H1 (cell line): ENCODE measurements at regions not wholly inside any gene's neighbourhood (a gene's known extent, or its start where the extent isn't known, plus 50 kb on each side); places are given as distances from the start of the nearest gene placed in this dataset.
"Not testable (repeated sequence)": the region's sequence is repeated elsewhere in the genome, so short reads cannot be mapped to it uniquely, and the experiment has no call there.

Experiments used
- CTCF ChIA-PET: fragments of 300-600 bp; sonication (Branson Sonifier 250); formaldehyde crosslinking; loops from one replicate; lab custom pipeline; 2021; ENCODE audit not compliant: partially characterized antibody; lab: Charles Lee
- POLR2A ChIA-PET: fragments of 300-600 bp; sonication (Branson Sonifier 250); formaldehyde crosslinking; loops from one replicate; lab custom pipeline; 2021; ENCODE audit warnings: inconsistent platforms; ENCODE audit not compliant: partially characterized antibody; lab: Charles Lee
- DNase-seq, 2 experiments: peaks; one replicate each; pipeline versions ENCODE4 v3.0.0 to v3.0.0-alpha.2; 2010 to 2022; ENCODE audit warnings: low spot score in 2 of 2, low read depth in 1 of 2, mixed read lengths in 1 of 2
- FAIRE-seq: peaks from 2 replicates; lab custom pipeline; 2011; peaks lifted over from hg19 to GRCh38; lab: Jason Lieb, UNC
- H2AFZ ChIP-seq: 2 replicates; pipeline ENCODE4 v1.8.1; 2012; ENCODE audit warnings: low read length, inconsistent platforms
- H2AK5ac ChIP-seq: 2 replicates; pipeline ENCODE4 v1.6.1; 2013; ENCODE audit warnings: low read depth, low read length
- H2BK120ac ChIP-seq: replicated peaks from 2 replicates; pipeline ENCODE3; 2013; ENCODE audit warnings: low read depth, low read length, inconsistent platforms
- H2BK12ac ChIP-seq: 2 replicates; pipeline ENCODE4 v1.6.1; 2013; ENCODE audit warnings: low read depth, low read length
- H2BK15ac ChIP-seq: 2 replicates; pipeline ENCODE4 v1.6.1; 2013; ENCODE audit warnings: low read length
- H2BK20ac ChIP-seq: 2 replicates; pipeline ENCODE4 v1.6.1; 2013; ENCODE audit warnings: low read length
- H2BK5ac ChIP-seq: 2 replicates; pipeline ENCODE4 v1.6.1; 2013; ENCODE audit warnings: low read depth, low read length
- H3K14ac ChIP-seq: 2 replicates; pipeline ENCODE4 v1.6.1; 2013; ENCODE audit warnings: inconsistent platforms; ENCODE audit not compliant: insufficient read length
- H3K18ac ChIP-seq: 2 replicates; pipeline ENCODE4 v1.6.1; 2013; ENCODE audit warnings: low read length; ENCODE audit errors: extremely low read depth
- H3K23ac ChIP-seq: 2 replicates; pipeline ENCODE4 v1.6.1; 2013; ENCODE audit warnings: inconsistent platforms; ENCODE audit not compliant: insufficient read length
- H3K23me2 ChIP-seq: 2 replicates; pipeline ENCODE4 v1.6.1; 2013; ENCODE audit warnings: low read depth, low read length
- H3K27ac ChIP-seq: 2 replicates; pipeline ENCODE4 v1.6.1; 2011; ENCODE audit warnings: low read depth, low read length, inconsistent platforms
- H3K27me3 ChIP-seq, 4 experiments: replicated peaks in 1 of 4; 1 replicate in 1 of 4; 2 replicates in 3 of 4; pipeline versions ENCODE4 v1.6.1 to v1.8.1; 2011 to 2013; ENCODE audit warnings: low read length in 3 of 4, mild to moderate bottlenecking in 3 of 4, inconsistent platforms in 2 of 4, mixed read lengths in 2 of 4, moderate library complexity in 1 of 4; ENCODE audit not compliant: control insufficient read depth in 3 of 4, insufficient read depth in 3 of 4; ENCODE audit errors: extremely low read depth in 1 of 4
- H3K36me3 ChIP-seq, 4 experiments: 2 replicates each; pipeline versions ENCODE4 v1.6.1 to v1.8.1; 2011 to 2013; ENCODE audit warnings: mild to moderate bottlenecking in 4 of 4, low read length in 3 of 4, moderate library complexity in 2 of 4, control low read depth in 1 of 4, inconsistent platforms in 1 of 4; ENCODE audit not compliant: insufficient read depth in 4 of 4, control insufficient read depth in 2 of 4
- H3K4ac ChIP-seq: replicated peaks from 2 replicates; pipeline ENCODE3; 2013; ENCODE audit warnings: low read length, low read depth, mixed read lengths, inconsistent platforms; ENCODE audit not compliant: insufficient read length
- H3K4me1 ChIP-seq, 4 experiments: replicated peaks in 1 of 4; 1 replicate in 1 of 4; 2 replicates in 3 of 4; pipeline versions ENCODE4 v1.6.1 to v1.8.1; 2011 to 2013; ENCODE audit warnings: low read length in 3 of 4, inconsistent platforms in 2 of 4, mixed read lengths in 1 of 4; ENCODE audit not compliant: insufficient read depth in 4 of 4, control insufficient read depth in 3 of 4
- H3K4me2 ChIP-seq, 2 experiments: 2 replicates each; pipeline versions ENCODE4 v1.6.1 to v1.8.1; 2011 to 2013; ENCODE audit warnings: low read depth in 2 of 2, low read length in 2 of 2, control low read depth in 1 of 2, inconsistent platforms in 1 of 2, mild to moderate bottlenecking in 1 of 2; ENCODE audit not compliant: insufficient read depth in 1 of 2
- H3K4me3 ChIP-seq, 4 experiments: fragments of 200-600, 300-600 bp in 1 of 4; sonication (generic), shearing (Covaris generic), sonication (Bioruptor Twin) in 1 of 4; 2 replicates each; pipeline versions ENCODE4 v1.5.1 to v1.8.1; 2011 to 2016; ENCODE audit warnings: low read length in 4 of 4, low read depth in 3 of 4, control low read depth in 2 of 4, inconsistent platforms in 2 of 4, mild to moderate bottlenecking in 2 of 4, mixed read lengths in 1 of 4, moderate library complexity in 1 of 4; ENCODE audit not compliant: insufficient read depth in 2 of 4; ENCODE audit errors: extremely low read depth in 1 of 4
- H3K56ac ChIP-seq: replicated peaks from 2 replicates; pipeline ENCODE3; 2013; ENCODE audit warnings: low read depth, mild to moderate bottlenecking, mixed read lengths, low read length, inconsistent platforms; ENCODE audit not compliant: insufficient read length
- H3K79me1 ChIP-seq: 2 replicates; pipeline ENCODE4 v1.6.1; 2013; ENCODE audit warnings: low read depth, low read length, control low read depth
- H3K79me2 ChIP-seq, 2 experiments: 2 replicates each; pipeline versions ENCODE4 v1.6.1 to v1.8.1; 2012 to 2013; ENCODE audit warnings: low read length in 2 of 2, mild to moderate bottlenecking in 2 of 2, inconsistent platforms in 1 of 2; ENCODE audit not compliant: insufficient read depth in 2 of 2, control insufficient read depth in 1 of 2
- H3K9ac ChIP-seq, 4 experiments: replicated peaks in 1 of 4; 1 replicate in 1 of 4; 2 replicates in 3 of 4; pipeline versions ENCODE4 v1.6.1 to v1.8.1; 2011 to 2013; ENCODE audit warnings: low read depth in 3 of 4, low read length in 3 of 4, control low read depth in 2 of 4, mild to moderate bottlenecking in 2 of 4, moderate library complexity in 2 of 4, inconsistent platforms in 1 of 4; ENCODE audit errors: extremely low read depth in 1 of 4
- H3K9me3 ChIP-seq, 2 experiments: 2 replicates each; pipeline versions ENCODE4 v1.6.1 to v1.8.1; 2012 to 2013; ENCODE audit warnings: mild to moderate bottlenecking in 2 of 2, moderate library complexity in 2 of 2, control low read depth in 1 of 2, inconsistent platforms in 1 of 2, low read depth in 1 of 2, low read length in 1 of 2, mixed read lengths in 1 of 2; ENCODE audit not compliant: insufficient read depth in 2 of 2
- H4K20me1 ChIP-seq, 2 experiments: replicated peaks in 1 of 2; 2 replicates each; pipeline versions ENCODE3 to v1.8.1; 2011 to 2013; ENCODE audit warnings: inconsistent platforms in 2 of 2, low read length in 2 of 2, mild to moderate bottlenecking in 1 of 2; ENCODE audit not compliant: insufficient read depth in 2 of 2, control insufficient read depth in 1 of 2
- H4K5ac ChIP-seq: 2 replicates; pipeline ENCODE4 v1.6.1; 2013; ENCODE audit warnings: low read length, low read depth, mixed read lengths, inconsistent platforms; ENCODE audit not compliant: insufficient read length
- H4K8ac ChIP-seq: 2 replicates; pipeline ENCODE4 v1.8.0; 2013; ENCODE audit warnings: mild to moderate bottlenecking, moderate library complexity, low read length, inconsistent platforms; ENCODE audit not compliant: insufficient read depth; ENCODE audit errors: extremely low read depth
- H4K91ac ChIP-seq: replicated peaks from 2 replicates; pipeline ENCODE3; 2013; ENCODE audit warnings: low read length, mixed read lengths, inconsistent platforms; ENCODE audit not compliant: insufficient read length
- WGBS, 2 experiments: shearing (Covaris generic) in 1 of 2; methylation state at CpG; one replicate each; pipeline versions ENCODE4 v1.1.6 to v1.1.7; 2013 to 2015; ENCODE audit warnings: low lambda C conversion rate in 2 of 2, mixed read lengths in 2 of 2, inconsistent platforms in 1 of 2, low coverage in 1 of 2, missing lambda C conversion rate in 1 of 2; ENCODE audit not compliant: insufficient replicate concordance in 2 of 2, insufficient coverage in 1 of 2, insufficient read length in 1 of 2; ENCODE audit errors: extremely low coverage in 1 of 2, missing lambda C conversion rate in 1 of 2; 5-methylcytosine and 5-hydroxymethylcytosine counted together

- H3K4ac ChIP-seq, H3K23me2 ChIP-seq, H3K9me3 ChIP-seq, H3K4me2 ChIP-seq, H2BK15ac ChIP-seq, H3K36me3 ChIP-seq, H3K14ac ChIP-seq, H3K27ac ChIP-seq, H2BK5ac ChIP-seq, H3K4me1 ChIP-seq, H2AFZ ChIP-seq, H2BK12ac ChIP-seq, H3K79me1 ChIP-seq, H3K18ac ChIP-seq, H3K27me3 ChIP-seq, H2BK120ac ChIP-seq, H4K20me1 ChIP-seq, H3K79me2 ChIP-seq, H4K91ac ChIP-seq, H4K8ac ChIP-seq, H3K56ac ChIP-seq, H3K23ac ChIP-seq, H2AK5ac ChIP-seq, H4K5ac ChIP-seq, H3K9ac ChIP-seq, DNase-seq, FAIRE-seq, H3K4me3 ChIP-seq, H2BK20ac ChIP-seq: not testable (repeated sequence)
- 83% methylated on average over 1 of the region's 1 CpG; no CpG with 5 or more reads in 1 of the 2 experiments for WGBS, 2 experiments
- POLR2A ChIA-PET = interaction anchor here (0.7 kb wide), 2 partner anchors 43 to 172 kb away, joined by 3 read pairs; no protein-coding TSS in a partner anchor
- CTCF ChIA-PET = interaction anchor here (0.9 to 1.0 kb wide), 4 partner anchors 9 to 208 kb away, joined by 3 to 4 read pairs (median 3); no protein-coding TSS in a partner anchor
Observed at GRCh38 chr17:45644637-45645036, 139.5 kb upstream of the CRHR1 start.
